GM11168 (cell line): ENCODE measurements at regions not wholly inside any gene's neighbourhood (a gene's known extent, or its start where the extent isn't known, plus 50 kb on each side); places are given as distances from the start of the nearest gene placed in this dataset.
"Not testable (repeated sequence)": the region's sequence is repeated elsewhere in the genome, so short reads cannot be mapped to it uniquely, and the experiment has no call there.

Source experiments
- in situ Hi-C: fragments of 300-500 bp; cut with MboI; formaldehyde crosslinking; loops from one replicate; pipeline ENCODE4 v1.12.0; 2022; ENCODE audit warnings: low sequenced_read_pairs; ENCODE audit not compliant: unreplicated experiment

DNA sequence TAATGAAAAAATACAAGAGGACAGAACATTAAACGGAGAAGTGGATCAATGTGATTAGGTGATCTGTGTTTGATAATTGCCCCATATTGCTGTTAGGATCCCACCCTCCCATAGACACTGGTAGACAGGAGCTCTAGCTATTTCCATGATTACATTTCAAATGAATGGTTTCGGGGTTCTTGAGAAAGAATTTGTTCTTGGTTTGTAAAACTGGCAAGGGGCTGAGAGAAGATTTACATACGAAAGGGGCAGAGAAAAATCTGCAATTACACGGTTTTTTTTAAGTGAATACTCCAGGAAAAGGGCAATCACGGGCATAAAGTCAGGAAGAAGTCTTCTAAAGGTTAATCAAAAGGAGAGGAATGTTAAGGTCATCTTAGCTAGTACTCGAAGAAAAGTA, 2125.7 kb upstream of the PCDH20 start:
- in situ Hi-C loops, result no loop called here

DNA sequence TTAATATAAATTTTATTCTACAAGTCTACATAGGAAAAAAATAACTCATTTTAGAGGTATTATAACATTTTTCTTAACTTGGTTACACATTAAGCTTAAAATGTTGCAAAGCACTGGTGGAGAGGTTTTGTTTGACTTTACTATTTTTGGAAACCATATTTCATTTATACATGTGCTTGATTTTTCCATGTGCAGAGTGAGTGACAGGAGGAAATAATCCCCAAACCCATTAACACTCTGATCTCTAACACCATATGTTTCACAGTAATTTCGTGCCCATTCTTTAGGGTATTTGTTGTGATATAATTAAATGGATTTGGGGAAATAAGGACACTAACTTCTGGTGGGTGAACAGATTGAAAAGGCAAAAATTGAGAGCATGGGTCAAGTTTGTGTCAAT, 2124.4 kb upstream of the PCDH20 start:
- in situ Hi-C loops, result no loop called here

DNA sequence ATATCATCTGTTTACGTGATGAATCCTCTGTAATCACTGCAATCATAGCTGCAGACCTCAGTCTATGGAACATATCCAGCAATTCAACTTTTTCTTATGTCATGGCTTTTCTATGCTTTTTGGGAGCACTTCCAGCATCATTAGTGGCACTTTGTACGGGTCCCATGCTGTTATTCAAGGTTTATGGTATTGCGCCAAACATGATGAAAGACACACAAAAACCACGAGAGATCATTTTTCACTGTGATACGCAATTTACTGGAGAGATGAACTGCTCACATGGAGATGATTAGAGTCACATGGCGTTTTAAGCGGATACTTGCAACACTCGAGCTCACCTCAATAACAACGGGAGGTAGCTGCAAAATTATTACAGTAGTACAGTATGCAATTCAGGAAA, 2101.7 kb upstream of the PCDH20 start:
- in situ Hi-C loops, result no loop called here

DNA sequence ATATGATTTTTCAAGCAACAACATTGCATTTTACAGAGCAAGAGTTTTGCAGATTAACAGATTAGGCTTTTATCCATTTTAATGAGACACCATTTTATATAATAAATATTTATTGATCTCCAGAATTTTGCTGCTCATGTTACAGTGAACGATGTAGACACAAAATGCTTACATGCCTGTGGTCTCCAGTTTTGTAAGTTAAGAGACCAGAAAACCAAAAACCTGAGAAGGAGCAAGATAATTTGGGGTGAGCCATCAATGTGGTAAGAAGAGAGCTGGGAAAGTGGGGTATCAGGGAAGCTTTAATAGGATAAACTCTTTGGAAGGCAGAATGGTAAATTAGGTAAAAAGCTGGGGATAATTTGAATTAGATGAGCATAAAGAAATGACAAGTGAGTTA, 2100.5 kb upstream of the PCDH20 start:
- in situ Hi-C loops, result no loop called here

DNA sequence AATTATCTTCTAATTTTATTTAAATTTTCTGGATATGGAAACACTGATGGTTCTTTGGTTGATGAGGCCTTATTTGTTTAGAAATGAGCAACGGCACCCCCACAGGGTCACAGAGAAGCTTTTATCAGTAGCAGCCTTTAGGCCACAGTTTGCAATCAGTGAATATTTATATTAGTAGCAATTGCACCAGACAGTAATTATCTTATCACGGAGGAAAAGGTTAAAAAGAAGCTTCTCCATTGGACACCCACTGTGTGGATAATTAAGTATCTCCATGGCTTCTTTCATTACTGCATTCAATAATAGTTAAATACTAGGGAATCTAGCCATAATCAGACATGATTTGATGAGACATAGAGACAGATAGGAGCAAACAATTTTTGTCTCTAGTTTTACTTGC, 2099.2 kb upstream of the PCDH20 start:
- in situ Hi-C loops, result no loop called here

DNA sequence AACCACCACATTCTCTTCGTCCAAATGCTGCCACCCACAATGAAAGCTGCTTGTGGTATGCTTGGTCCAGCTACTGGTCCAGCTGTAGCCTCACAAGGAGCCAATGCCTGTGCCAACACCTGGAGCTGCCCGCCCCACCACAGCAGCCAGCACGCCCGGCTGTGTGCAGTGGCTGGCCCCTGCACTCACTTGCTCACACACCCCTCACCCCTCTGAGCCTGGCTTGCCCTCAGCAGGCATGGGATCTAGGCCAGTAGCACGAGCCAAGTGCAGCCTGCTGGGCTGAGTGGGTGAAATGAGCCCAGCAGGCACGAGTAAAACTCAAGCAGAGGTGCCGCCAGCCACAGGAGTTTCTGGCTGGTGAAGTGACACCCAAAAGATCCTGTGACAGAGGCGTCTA, 2096.4 kb upstream of the PCDH20 start:
- in situ Hi-C loops, result no loop called here

DNA sequence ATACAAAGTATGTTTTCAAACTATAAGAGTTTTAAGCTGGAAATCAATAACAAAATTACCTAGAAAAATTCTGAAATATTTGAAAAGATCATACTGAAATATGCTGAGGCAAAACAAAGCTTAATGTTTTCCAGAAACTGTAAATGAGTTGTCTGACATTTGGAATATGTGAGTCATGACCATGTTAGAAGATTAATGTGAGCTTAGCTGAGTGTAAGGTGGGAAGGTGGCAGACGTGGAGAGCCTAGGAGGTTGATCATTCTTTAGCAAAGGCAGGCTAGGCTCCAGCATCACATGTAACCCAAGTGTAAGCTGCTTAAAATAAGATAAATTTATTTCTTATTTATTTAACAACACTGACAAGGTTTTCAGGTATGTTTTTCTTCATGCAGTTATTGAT, 2086.1 kb upstream of the PCDH20 start:
- in situ Hi-C loops, result no loop called here

DNA sequence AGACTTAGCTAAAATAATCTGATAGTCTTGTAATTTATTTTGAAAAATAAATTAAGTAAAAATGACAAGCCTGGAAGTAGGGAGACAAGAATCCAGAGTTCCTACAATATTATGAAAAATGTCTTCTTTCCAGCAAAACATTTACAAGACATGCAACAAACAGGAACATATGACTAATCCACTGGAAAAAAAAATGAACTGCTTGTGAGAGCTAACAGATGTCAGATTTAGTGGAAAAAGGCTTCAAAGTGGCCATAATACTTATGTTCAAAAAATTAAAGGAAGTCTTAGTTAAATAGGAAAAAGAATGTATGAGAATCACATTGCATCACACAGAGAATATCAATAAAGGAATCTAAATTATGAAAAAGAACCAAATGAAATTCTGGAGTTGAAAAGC, 2082.0 kb upstream of the PCDH20 start:
- in situ Hi-C loops, result no loop called here

DNA sequence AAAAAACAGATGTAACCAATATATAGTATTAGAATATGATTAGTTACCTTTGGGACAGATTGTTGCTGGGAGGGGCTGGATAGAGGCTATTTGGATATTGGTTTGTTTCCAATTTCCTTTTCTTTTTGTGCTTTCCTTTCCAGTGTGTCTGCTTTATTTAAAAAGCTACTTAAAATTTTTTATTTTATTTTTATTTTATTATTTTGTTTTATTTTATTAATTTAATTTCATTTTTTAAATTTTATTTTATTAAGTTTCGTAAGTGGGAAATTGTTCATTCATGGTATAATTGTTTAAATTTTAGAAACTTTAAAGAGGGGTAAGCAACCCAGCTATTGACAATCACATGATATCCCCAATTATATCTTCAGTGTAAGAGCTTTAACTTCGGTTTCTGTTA, 2077.0 kb upstream of the PCDH20 start:
- in situ Hi-C loops, result no loop called here

DNA sequence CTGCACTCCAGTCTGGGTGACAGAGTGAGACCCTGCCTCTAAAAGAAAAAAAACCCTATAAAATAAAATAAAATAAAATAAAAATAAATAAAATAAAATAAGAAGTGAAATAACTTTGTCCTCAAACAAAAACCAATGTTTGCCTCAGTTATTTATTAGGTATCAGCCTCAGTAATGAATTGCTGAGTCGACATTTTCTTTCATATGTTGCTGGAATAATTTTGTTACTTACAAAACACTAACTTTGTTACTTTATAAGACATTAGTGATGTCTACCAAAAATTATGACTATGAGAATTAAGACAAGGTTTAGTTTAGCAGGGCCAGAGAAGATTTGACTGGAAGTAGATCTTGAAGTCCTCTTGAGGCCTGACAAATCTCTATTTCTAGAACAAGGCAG, 2074.5 kb upstream of the PCDH20 start:
- in situ Hi-C loops, result no loop called here

DNA sequence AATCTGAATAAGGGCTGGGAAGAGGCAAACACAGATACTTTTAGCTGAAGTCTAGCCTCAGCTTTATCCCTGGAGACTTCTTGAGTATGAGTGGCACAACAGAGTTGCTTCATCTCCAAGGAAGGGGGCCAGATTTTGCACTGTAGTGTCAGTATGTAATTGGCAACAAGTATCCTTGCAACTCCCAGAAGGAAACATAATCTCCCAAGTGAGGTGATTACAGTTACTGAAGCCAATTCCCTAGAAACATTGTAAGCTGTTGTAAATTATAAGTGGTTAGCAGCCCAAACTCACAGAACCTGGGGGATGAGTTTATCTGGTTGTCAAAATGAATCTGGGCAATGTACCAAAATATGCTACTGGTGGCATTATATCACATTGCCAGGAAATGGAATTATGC, 2065.7 kb upstream of the PCDH20 start:
- in situ Hi-C loops, result no loop called here

DNA sequence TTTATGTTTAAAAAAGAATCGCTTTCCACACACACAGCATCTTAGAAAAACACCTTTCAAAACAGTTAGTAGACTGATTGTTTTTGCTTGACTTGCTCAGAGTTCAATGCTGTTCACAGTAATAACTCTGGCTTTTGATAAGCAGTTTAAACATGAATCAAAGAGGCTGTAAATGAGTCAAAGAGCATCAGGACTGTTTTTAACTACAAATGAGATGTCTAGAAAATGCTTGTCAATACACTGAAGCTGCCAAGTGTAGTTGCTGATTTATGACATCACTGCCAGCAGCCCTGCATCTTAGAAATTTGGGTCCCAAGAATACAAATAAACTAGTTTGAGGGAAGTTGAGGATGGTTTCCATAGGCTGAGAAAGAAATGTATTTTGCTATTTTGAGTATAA, 2057.1 kb upstream of the PCDH20 start:
- in situ Hi-C loops, result no loop called here

DNA sequence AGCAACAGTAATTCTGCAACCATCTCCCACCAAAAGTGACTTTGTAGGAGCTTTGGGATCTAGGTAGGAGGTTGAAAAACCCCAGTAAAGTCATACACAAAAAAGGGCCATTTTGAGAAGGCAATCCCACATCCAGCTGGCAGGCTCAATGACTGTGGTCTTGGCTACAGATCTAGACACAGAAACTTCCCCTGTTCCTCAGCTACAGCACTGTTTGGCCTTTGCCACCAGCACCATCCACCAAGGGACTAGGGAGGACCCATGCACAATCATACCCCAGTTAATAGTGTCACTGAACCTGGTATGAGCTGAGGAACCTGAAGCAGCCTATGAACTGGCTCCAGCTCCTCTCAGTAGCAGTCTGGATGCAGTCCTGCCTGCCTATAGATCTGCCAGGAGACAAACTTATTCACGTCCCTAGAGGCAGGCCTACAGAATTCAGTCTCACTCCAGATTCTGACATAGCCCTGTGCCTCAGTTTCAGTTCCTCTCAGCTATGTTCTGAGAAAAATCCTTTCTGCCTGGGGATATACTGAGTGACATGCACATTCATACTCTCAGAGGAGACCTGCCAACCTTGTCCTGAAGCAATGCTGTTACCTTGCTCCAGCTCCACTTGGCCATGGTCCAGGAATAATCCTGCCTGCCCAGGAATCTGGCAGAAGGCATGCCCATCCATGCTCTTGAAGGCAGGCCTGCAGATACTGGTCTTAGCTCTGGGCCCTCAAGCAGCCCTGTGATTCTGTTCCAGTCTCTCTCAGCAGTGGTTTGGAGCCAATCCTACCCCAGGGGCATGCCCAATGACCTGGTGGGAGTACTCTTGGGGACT, 2048.3 kb upstream of the PCDH20 start:
- in situ Hi-C loops, result no loop called here

DNA sequence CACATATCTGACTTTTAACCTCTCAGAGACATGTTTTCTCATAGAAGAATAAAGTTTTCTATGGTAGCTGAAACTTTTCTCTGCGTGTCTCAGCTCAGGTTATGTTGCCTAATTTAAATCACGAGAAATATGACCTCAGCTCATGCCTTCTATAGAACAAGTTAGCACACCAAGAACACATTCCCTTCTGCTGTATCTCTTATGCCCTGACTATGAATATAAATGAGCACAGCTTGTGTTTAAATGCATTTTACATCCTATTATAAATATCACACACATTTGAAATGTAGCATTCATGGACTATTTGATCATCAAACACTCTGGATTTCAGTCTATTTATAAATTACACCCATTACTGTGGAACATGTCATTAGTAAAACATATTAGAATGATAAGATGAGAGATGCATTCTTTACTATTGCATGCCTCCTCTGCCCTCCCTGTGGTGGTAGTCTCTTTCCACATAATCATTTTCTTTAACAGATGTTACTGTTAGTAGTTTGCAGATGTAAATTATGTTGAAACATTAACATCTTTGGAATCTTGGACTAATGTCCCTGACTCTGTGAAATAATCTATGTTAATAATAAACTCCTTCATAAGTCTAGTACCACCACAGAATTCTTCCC, 2044.9 kb upstream of the PCDH20 start:
- in situ Hi-C loops, result no loop called here

DNA sequence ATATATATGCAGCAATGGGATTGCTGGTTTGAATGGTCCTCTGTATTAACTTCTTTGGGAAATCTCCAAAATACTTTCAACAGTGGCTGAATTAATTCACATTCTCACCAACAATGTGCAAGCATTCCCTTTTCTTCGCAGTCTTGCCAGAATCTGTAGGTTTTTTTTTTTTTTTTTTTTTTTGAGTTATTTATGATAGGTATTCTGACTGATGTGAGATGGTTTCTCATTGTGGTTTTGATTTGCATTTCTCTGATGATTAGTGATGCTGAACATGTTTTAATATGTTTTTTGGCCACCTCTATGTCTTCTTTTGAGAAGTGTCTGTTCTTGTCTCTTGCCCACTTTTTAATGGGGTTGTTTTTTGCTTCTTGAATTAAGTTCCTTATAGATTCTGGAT, 2041.5 kb upstream of the PCDH20 start:
- in situ Hi-C loops, result no loop called here

DNA sequence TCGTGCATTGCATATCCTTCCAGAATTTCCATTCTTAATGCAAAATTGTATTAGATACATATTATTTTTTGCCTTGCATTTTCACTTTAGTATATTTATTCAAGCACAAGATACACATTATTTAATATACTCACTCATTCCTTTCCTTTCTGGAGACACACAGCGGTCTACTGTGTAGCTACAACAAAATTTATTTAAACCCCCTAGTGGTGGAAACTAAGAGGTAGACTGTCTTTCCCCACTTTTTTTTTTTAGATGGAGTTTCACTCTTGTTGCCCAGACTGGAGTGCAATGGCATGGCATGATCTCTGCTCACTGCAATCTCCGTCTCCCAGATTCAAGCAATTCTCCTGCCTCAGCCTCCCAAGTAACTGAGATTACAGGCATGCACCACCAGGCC, 2040.3 kb upstream of the PCDH20 start:
- in situ Hi-C loops, result no loop called here

DNA sequence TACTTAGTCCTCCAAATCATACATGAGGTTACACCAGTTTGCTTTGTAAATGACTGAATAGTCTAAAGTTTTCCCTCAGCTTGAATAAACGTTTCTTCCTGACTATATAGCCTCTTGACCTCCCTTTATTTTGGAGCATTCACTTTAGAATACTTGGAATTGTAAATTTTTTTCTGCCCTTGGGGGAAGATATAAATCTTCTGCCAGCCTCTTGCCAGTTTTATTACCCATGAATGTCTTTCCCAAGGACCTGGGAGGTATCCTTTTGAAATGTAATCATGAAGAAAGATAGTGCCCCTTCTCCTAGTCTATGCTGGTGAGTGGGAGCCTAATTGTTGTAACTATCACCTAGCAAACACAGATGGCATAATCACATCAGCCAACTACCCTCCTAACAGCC, 2033.9 kb upstream of the PCDH20 start:
- in situ Hi-C loops, result no loop called here

DNA sequence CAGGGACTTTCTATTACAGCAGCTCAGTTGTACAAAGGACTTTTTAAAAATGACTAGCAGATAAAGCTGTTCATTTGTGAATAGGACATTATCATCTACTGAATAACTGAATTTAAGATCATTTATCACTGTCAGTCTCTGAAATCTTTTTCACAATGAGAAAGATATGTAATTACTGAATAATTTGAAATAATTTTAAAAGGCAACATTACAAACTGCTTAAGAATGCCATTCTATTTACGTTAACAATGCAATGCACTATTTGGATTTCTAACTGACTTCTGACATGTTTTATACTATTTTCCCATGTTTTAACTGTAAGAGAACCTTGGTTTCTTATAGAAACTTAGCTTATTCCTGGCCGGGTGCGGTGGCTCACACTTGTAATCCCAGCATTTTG, 2033.0 kb upstream of the PCDH20 start:
- in situ Hi-C loops, result no loop called here

DNA sequence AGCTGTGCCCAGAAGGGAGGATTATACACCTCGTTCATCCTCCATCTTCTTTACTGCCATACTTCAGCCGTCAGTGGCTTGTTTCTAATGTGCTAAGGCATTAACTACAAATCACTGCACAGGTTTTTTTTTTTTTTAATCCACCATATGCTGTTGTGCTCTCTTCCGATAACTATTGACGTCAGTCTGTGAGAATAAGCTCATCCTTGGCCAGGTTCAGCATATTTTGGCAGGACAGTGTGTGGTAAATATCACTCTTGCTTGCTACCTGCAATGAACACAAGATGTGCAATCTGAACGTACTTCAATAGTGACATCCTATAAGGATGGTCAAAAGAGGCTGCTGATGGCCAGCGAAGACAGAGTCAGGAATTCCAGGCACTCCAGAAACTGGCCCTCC, 2030.7 kb upstream of the PCDH20 start:
- in situ Hi-C loops, result no loop called here

DNA sequence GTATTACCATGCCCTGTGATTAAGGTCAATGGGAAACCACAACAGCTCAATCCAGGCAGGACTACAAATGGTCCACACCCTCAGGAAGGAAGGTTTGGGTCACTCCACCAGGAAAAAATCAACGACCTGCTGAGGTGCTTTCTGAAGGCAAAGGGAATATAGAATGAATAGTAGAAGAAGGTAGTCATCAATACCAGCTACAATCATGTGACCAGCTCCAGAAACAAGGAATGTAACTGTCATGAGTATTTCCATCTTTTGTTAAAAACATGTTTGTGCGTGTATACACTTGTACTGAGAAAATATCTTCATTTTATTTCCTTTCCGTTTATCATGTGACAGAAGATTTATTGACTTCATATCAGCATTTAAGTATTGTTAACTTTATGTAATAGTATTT, 2028.6 kb upstream of the PCDH20 start:
- in situ Hi-C loops, result not testable (repeated sequence)

DNA sequence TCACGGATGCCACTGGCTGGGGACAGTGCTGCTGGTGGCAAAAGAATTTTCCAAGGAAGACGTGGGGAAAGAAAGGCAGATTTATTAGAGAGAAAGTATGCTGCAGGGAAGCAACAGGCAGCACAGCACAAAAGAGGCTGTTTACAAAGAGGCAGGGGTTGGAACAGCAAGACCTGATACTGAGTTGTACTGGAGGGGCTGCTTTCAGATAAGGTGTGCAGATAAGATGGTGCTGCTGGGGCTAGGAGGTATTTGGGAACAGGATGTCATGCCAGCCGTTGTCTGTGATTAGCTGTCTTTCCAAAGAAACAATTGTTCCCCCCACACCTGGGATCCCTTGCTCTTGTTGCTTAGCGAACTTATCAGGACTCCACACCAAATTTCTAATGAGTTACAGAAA, 2023.3 kb upstream of the PCDH20 start:
- in situ Hi-C loops, result no loop called here

DNA sequence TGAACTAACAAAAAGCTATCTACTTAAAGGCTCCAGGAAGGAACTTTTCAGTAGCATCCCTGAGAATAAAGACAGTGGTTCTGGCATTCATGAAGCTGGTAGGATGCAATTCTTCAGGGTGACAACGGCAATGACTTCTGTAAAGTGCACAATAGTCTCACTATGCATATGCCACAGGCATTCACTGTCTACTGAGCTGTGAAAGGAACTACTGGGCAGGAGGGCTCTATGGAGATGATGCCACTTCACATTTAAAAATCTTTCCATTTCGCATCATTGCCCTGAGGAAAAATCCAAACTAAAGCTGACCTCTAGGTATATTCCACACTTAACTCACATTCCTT, 2020.6 kb upstream of the PCDH20 start:
- in situ Hi-C loops, result no loop called here
